ENCODE measurements at regions not wholly inside any gene's neighbourhood (a gene's known extent, or its start where the extent isn't known, plus 50 kb on each side); places are given as distances from the start of the nearest gene placed in this dataset.

DNA sequence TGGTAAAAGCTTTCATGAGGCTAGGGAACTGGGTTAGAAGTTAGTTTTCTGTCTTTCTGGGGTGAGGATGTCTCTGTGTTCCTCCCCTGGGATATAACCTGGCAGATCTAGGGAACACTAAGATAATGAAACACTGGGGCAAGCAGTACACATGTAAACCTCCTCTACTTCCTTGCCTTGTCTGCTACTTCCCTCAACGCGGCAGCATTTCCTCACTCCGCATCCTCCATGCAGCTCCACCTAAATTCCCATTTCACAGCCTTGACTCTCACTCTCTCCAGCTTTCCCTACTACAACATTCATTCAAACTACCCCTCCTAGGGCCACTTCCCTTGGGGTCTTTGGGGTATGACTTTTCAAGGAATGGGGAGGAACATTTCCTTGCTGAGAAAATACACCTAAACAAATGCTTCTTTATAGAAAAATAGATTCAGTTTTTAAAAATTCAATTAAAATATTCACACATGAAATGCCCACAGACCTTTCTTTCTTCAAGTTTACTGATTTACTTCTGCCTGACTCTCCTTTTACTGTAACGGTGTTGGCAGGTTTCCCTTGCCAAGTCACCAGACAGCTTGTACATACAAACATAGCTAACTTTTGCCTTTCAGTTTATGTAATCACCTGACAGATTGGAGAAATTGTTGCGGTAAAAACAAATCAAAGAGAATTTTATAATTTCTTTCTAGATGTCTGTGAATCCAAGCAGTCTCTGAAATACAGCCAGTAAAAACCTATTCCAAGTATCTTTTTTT lies 90.1 kb downstream of the TNFSF18 start:
- Histone ChIP-seq H3K27ac (ENCODE audit: low read depth) (no peak overlapping the region), H3K36me3 (ENCODE audit: insufficient read depth) (no peaks in the 10 kb centered on the region), H3K4me1 (ENCODE audit: insufficient read depth) (peaks cover 1% of the 10 kb centered on the region), H3K4me3 (ENCODE audit: low read depth, low read length) (no peak overlapping the region)
- no peak for DNase-seq (ENCODE audit: extremely low spot score)
- WGBS = 54% methylated on average over 5 of the region's 5 CpGs

GRCh38 chr1:172964864-172965263 lies 85.9 kb downstream of the TNFSF18 start:
- H3K27ac ChIP-seq (ENCODE audit: low read depth) = no peak overlapping the region
- no peak for DNase-seq (ENCODE audit: extremely low spot score)
- 41% methylated on average over 1 of the region's 1 CpG for WGBS
- H3K36me3 ChIP-seq (ENCODE audit: insufficient read depth) = no peaks in the 10 kb centered on the region
- H3K4me3 ChIP-seq (ENCODE audit: low read depth, low read length) = no peak overlapping the region
- peaks cover 1% of the 10 kb centered on the region for H3K4me1 ChIP-seq (ENCODE audit: insufficient read depth)

GRCh38 chr1:172966844-172967540 lies 83.7 kb downstream of the TNFSF18 start:
- Histone ChIP-seq H3K4me1 (ENCODE audit: insufficient read depth) (peaks cover 1% of the 10 kb centered on the region), H3K27ac (ENCODE audit: low read depth) (no peak overlapping the region), H3K4me3 (ENCODE audit: low read depth, low read length) (no peak overlapping the region), H3K36me3 (ENCODE audit: insufficient read depth) (no peaks in the 10 kb centered on the region)
- DNase-seq (ENCODE audit: extremely low spot score) = no peak

DNA sequence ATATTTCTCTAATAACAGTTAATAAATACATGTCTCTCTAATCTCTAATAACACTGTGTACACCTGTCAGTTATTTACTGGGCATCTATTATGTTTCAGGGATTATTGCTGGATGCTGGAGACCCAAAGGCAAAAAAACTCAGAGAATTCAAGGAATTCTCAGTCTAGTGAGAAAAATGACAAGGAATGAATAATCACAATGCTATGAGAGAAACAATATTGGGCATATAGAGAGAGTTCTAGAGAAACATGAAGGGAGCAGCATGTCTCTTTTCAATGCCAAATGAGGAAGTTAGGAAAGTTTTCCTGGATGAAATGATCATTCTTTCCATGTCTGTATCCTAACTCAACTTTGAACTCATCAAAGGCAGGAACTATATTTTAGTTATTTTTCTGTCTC lies 82.8 kb downstream of the TNFSF18 start:
- DNase-seq (ENCODE audit: extremely low spot score) = no peak
- Histone ChIP-seq H3K4me3 (ENCODE audit: low read depth, low read length) (no peak overlapping the region), H3K36me3 (ENCODE audit: insufficient read depth) (no peaks in the 10 kb centered on the region), H3K4me1 (ENCODE audit: insufficient read depth) (peaks cover 1% of the 10 kb centered on the region), H3K27ac (ENCODE audit: low read depth) (no peak overlapping the region)

DNA sequence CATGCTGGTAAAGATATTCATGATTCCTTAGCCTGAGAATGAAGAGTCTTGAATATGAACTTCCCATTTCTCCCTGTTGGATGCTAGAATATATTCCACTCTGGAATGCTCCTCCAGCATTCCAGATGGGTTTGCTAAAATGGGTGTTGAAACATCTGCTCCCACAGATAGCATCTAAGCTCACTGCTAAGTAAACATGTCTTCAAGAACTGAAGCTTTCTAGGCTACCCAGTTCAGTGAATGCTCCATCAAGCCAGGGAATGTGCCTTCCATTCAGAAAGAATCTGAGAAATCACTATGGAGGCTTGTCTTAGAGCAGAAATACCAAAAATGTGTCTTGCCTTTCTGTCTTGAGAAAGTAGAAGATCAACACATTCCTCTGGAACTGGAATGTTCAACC lies 81.1 kb downstream of the TNFSF18 start:
- Histone ChIP-seq H3K27ac (ENCODE audit: low read depth) (no peak overlapping the region), H3K4me3 (ENCODE audit: low read depth, low read length) (no peak overlapping the region), H3K4me1 (ENCODE audit: insufficient read depth) (peaks cover 1% of the 10 kb centered on the region), H3K36me3 (ENCODE audit: insufficient read depth) (no peaks in the 10 kb centered on the region)
- DNase-seq (ENCODE audit: extremely low spot score) = no peak

GRCh38 chr1:172970186-172970585 lies 80.6 kb downstream of the TNFSF18 start:
- Histone ChIP-seq H3K4me3 (ENCODE audit: low read depth, low read length) (no peak overlapping the region), H3K27ac (ENCODE audit: low read depth) (no peak overlapping the region), H3K36me3 (ENCODE audit: insufficient read depth) (no peaks in the 10 kb centered on the region), H3K4me1 (ENCODE audit: insufficient read depth) (no peaks in the 10 kb centered on the region)
- WGBS = 95% methylated on average over 1 of the region's 1 CpG
- DNase-seq (ENCODE audit: extremely low spot score) = no peak

DNA sequence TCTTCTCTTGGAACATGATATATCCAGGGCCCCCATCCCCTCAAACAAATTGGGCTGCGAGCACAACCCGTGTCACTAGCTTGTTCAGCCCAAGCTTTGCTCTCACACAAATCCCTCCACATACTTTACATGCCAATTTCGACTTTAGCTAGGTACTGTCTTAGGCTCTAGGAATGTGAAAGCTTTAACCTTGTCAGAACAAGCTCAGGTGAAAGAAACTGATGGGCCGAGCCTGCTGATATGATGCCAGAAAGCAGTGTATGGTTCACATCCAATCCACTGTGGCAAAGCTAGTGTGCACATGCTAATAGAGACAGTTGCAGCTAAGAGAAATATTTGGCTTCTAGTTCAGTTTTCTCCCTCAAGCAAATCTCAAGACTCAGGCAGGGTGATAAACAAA lies 79.5 kb downstream of the TNFSF18 start:
- Histone ChIP-seq H3K27ac (ENCODE audit: low read depth) (no peak overlapping the region), H3K36me3 (ENCODE audit: insufficient read depth) (no peaks in the 10 kb centered on the region), H3K4me1 (ENCODE audit: insufficient read depth) (no peaks in the 10 kb centered on the region), H3K4me3 (ENCODE audit: low read depth, low read length) (no peak overlapping the region)
- 56% methylated on average over 4 of the region's 4 CpGs for WGBS
- no peak for DNase-seq (ENCODE audit: extremely low spot score)

DNA sequence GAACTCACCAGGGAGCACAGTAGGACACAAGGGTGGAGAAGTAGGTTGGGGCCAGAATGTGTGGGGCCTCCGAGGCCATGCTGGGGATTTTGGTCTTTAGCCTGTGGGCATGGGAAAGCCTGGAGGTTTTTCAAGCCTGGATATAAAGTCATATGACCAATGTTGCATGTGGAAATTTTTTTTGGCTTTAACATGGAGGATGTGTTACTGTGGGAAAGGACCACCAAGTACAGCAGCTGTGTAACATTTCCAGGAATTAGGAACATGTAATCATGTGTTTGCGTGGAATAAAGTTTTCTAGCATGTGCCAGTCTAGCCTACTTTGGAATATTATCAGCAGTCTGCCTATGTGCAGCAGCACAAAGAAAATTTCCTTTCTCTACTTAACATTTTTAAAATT lies 78.5 kb downstream of the TNFSF18 start:
- Histone ChIP-seq H3K4me3 (ENCODE audit: low read depth, low read length) (no peak overlapping the region), H3K36me3 (ENCODE audit: insufficient read depth) (no peaks in the 10 kb centered on the region), H3K27ac (ENCODE audit: low read depth) (no peak overlapping the region), H3K4me1 (ENCODE audit: insufficient read depth) (no peaks in the 10 kb centered on the region)
- DNase-seq (ENCODE audit: extremely low spot score) = no peak
- WGBS = 88% methylated on average over 2 of the region's 2 CpGs

DNA sequence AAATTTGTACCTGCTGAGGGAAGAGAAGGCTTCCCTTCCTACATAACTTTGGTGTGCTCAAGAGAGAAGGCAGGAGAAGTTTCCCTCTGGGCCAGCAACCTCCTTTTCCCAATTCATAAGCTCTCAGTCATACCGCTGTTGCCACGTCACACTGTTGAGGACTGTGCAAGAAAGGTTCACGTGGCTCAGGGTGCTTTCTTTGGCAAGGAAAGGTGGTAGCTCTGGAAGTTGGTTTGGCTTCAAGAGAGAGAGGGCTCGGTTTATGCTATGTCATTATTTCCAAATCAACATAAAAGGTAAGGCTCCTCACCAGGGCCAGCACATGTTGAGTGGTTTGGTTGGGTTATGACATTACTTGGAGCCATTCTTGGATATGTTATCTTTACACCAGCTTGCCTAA lies 77.3 kb downstream of the TNFSF18 start:
- H3K4me1 ChIP-seq (ENCODE audit: insufficient read depth) = no peaks in the 10 kb centered on the region
- 71% methylated on average over 4 of the region's 4 CpGs for WGBS
- DNase-seq (ENCODE audit: extremely low spot score) = no peak
- no peak overlapping the region for H3K27ac ChIP-seq (ENCODE audit: low read depth)
- H3K4me3 ChIP-seq (ENCODE audit: low read depth, low read length) = no peak overlapping the region
- no peaks in the 10 kb centered on the region for H3K36me3 ChIP-seq (ENCODE audit: insufficient read depth)

DNA sequence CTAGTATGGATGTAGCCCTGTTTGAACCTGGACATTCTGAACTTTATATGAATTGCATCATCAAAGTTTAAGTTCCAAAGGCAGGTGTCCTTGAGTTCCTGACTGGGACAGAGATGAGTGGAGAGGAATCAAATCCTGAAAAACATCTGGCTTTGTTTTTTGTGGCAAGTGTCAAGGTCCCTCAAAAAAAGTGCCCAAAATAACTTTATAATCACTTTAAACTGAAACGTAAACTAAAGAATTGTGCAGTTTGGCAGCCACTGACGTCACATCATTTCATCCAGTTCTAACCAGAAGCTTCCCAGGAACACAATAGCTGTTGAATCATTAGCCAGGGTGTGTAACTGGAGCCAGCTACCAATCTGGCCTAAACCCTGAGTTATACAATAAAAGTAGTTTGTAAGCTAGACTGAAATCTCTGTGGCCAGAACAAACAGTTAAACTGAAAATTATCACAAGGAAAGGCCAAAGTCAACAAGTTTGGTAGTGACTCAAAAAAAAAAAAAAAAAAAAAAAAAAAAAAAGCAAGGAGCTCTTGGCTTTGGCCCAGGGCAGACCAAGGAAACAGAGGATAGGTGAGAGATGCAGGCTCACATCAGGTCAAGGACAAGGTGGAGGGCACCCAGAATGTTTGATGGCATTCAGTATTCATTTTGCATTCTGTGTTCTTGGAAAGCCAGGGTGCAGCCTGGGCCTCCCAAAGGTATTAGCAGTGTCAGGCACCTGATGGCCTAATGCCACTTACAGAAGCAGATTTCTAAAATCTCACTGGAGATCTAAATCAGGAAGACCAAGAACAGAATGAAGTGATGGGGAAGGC lies 74.3 kb downstream of the TNFSF18 start:
- WGBS = 27% methylated on average over 2 of the region's 2 CpGs
- Histone ChIP-seq H3K36me3 (ENCODE audit: insufficient read depth) (no peaks in the 10 kb centered on the region), H3K4me1 (ENCODE audit: insufficient read depth) (no peaks in the 10 kb centered on the region), H3K4me3 (ENCODE audit: low read depth, low read length) (no peak overlapping the region), H3K27ac (ENCODE audit: low read depth) (no peak overlapping the region)
- peak; percentile 6 for DNase-seq (ENCODE audit: extremely low spot score)

DNA sequence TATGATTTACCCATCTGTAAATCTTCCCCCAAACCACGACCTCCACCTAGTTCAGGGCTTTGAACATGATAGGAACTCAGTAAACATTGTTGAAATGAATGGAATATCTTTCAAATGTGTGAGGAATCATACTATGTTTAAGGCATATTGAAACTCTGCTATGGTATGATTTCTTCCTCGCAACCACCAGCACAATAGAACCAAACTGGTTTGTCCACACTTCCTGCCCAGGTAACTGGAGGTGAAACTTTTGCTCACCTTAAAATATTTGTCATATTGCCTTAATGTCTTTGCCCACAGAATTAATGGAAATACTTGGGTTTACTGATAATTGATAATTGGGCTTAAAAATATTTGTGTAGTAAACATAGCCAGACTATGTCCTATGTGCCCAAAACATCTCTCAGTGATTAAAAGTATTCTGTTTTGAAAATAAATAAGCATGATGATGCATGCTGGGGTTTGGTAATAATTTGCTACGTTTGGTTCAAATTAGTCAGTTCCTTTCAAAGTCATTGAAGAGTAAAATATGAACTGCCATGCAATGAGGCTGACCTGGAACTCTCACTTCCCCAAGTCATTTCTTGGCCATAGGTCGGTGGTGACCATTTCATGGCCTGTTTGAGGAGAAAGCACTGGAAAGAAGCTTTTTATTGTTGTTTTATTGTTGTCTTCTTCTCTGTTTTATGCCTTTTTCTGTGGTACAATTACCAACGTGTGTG lies 73.3 kb downstream of the TNFSF18 start:
- H3K36me3 ChIP-seq (ENCODE audit: insufficient read depth) = no peaks in the 10 kb centered on the region
- 65% methylated on average over 5 of the region's 5 CpGs for WGBS

GRCh38 chr1:172978595-172978994 lies 72.1 kb downstream of the TNFSF18 start:
- no peak for DNase-seq (ENCODE audit: extremely low spot score)
- H3K27ac ChIP-seq (ENCODE audit: low read depth) = no peak overlapping the region
- no peaks in the 10 kb centered on the region for H3K36me3 ChIP-seq (ENCODE audit: insufficient read depth)
- no peaks in the 10 kb centered on the region for H3K4me1 ChIP-seq (ENCODE audit: insufficient read depth)
- no peak overlapping the region for H3K4me3 ChIP-seq (ENCODE audit: low read depth, low read length)
- 76% methylated on average over 3 of the region's 3 CpGs for WGBS

More for the DNA sequence above, 73.3 kb downstream of the TNFSF18 start:
- Histone ChIP-seq H3K27ac (ENCODE audit: low read depth) (no peak overlapping the region), H3K4me1 (ENCODE audit: insufficient read depth) (no peaks in the 10 kb centered on the region), H3K4me3 (ENCODE audit: low read depth, low read length) (no peak overlapping the region)
- DNase-seq (ENCODE audit: extremely low spot score) = no peak

GRCh38 chr1:172979828-172980227 lies 70.9 kb downstream of the TNFSF18 start:
- Histone ChIP-seq H3K27ac (ENCODE audit: low read depth) (no peak overlapping the region), H3K36me3 (ENCODE audit: insufficient read depth) (no peaks in the 10 kb centered on the region), H3K4me1 (ENCODE audit: insufficient read depth) (no peaks in the 10 kb centered on the region), H3K4me3 (ENCODE audit: low read depth, low read length) (no peak overlapping the region)
- WGBS = 83% methylated on average over 3 of the region's 3 CpGs
- DNase-seq (ENCODE audit: extremely low spot score) = no peak

All from urinary bladder (tissue), 3 donors.